ENCODE measurements at regions not wholly inside any gene's neighbourhood (a gene's known extent, or its start where the extent isn't known, plus 50 kb on each side); places are given as distances from the start of the nearest gene placed in this dataset.

DNA sequence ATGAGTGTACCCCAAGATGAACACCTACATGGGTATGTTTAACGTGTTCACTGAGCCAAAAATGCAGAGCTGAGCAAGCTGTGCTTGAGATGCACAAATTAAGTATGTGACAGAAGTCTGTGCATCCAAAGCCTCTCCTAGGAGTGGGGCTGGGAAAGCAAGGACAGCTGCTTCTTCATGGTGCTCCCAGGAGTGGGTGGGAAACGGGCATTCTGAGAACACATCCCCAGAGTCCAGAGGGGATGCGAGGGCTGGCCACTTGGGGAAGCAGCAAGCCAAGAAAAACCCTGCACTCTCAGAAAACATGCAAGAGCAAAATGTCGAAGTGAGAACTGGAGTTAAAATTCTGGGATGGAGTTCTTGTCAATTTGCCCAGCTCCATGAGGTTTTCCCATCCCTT, 414.3 kb downstream of the BCAT1 start:
- no peaks in the 10 kb centered on the region for H3K4me1 ChIP-seq
- no peak overlapping the region for H3K4me3 ChIP-seq
- H3K27ac ChIP-seq = no peak overlapping the region
- no peaks in the 10 kb centered on the region for H3K27me3 ChIP-seq
- DNase-seq = no peak
- intact Hi-C loops (cut with DNase I) = no loop called here
- H3K36me3 ChIP-seq = no peaks in the 10 kb centered on the region
- FAIRE-seq = no peak
- no peaks in the 10 kb centered on the region for H3K9me3 ChIP-seq
- 47 to 59% methylated on average over 4 of the region's 4 CpGs for WGBS, 2 donors
- TF ChIP-seq, protein P1, sequence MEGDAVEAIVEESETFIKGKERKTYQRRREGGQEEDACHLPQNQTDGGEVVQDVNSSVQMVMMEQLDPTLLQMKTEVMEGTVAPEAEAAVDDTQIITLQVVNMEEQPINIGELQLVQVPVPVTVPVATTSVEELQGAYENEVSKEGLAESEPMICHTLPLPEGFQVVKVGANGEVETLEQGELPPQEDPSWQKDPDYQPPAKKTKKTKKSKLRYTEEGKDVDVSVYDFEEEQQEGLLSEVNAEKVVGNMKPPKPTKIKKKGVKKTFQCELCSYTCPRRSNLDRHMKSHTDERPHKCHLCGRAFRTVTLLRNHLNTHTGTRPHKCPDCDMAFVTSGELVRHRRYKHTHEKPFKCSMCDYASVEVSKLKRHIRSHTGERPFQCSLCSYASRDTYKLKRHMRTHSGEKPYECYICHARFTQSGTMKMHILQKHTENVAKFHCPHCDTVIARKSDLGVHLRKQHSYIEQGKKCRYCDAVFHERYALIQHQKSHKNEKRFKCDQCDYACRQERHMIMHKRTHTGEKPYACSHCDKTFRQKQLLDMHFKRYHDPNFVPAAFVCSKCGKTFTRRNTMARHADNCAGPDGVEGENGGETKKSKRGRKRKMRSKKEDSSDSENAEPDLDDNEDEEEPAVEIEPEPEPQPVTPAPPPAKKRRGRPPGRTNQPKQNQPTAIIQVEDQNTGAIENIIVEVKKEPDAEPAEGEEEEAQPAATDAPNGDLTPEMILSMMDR (IDR thresholded peaks at IDR 0.05) = no peak
- ATAC-seq = no peak

DNA sequence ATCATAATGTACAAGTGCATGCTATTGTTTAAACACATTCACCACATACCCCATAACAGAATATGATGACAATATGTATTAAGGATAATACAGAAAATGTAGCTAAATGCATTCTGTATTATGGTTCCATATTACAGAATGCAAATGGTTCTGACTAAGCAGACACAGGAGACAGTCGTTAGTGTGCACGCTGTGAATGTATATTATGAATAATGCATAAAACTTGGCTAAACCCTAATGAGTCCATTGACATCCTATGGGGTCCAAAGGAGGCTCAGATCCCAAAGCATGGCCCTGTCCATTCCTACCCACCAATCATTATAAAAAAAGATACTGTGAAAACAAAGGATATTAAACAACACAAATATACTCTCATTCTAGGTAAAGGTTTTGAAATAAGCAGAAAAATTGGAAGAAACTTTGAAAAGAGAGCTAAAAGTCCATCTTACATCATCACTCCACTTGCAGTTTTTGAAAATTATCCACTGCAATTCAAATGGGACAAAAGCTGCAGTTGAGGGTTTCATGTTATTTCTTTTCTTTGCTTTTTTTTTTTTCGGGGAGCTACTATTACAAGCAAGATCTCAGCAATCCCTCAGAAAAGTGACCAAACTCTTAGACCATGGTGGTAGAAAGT, 415.1 kb downstream of the BCAT1 start:
- ATAC-seq = no peak
- 77 to 93% methylated on average over 3 of the region's 3 CpGs for WGBS, 2 donors
- no peaks in the 10 kb centered on the region for H3K27me3 ChIP-seq
- no peak for DNase-seq
- H3K4me1 ChIP-seq = no peaks in the 10 kb centered on the region
- no peak for FAIRE-seq
- H3K36me3 ChIP-seq = no peaks in the 10 kb centered on the region
- intact Hi-C loops (cut with DNase I) = no loop called here
- no peak overlapping the region for H3K27ac ChIP-seq
- no peak overlapping the region for H3K4me3 ChIP-seq
- TF ChIP-seq, protein P1 (IDR thresholded peaks at IDR 0.05) = no peak
- no peaks in the 10 kb centered on the region for H3K9me3 ChIP-seq

DNA sequence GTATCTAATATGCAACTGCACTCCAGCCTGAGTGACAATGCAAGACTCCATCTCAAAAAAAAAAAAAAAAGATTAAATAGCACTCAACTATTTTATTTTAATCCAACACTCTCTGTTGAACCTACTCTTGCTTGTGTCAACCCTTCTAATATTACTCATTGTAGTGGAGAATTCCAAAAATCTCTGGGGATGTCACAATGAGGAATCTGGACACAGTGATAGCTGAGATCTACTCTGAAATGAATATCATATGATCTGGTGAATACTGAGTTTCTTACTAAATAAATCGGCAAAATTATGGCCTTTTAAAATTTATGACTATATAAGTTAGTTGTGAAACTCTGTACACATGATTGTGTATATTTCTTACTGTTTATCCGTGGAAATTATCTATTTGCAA, 418.2 kb downstream of the BCAT1 start:
- intact Hi-C loops (cut with DNase I) = no loop called here
- TF ChIP-seq, protein P1 (IDR thresholded peaks at IDR 0.05) = no peak
- Histone ChIP-seq H3K9me3 (no peaks in the 10 kb centered on the region), H3K27me3 (no peaks in the 10 kb centered on the region), H3K4me1 (no peaks in the 10 kb centered on the region), H3K36me3 (no peaks in the 10 kb centered on the region), H3K4me3 (no peak overlapping the region), H3K27ac (no peak overlapping the region)
- DNase-seq (no peak), ATAC-seq (no peak), FAIRE-seq (no peak)
- 44 to 64% methylated on average over 2 of the region's 2 CpGs for WGBS, 2 donors

DNA sequence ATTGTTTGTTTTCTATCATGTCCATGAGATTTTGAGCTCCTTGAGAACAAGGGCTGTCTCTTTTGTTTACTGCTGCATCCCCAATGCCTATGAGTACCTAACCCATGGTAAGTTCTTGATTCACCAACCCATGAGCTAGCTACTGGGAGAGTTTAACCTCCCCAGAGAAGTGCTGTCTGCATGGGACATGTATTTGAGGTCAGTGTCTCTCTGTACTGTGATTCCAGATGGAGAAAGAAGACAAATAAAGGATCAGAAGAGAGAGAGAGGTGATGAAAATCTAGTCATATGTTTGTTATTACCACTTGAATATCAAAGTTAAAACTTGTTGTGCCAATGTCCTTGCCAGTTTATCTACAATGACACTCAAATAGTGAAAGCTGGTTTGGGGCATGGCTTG, 421.8 kb downstream of the BCAT1 start:
- H3K9me3 ChIP-seq = no peaks in the 10 kb centered on the region
- no peaks in the 10 kb centered on the region for H3K4me1 ChIP-seq
- ATAC-seq = no peak
- H3K36me3 ChIP-seq = no peaks in the 10 kb centered on the region
- H3K27ac ChIP-seq = no peak overlapping the region
- no peaks in the 10 kb centered on the region for H3K27me3 ChIP-seq
- no peak for FAIRE-seq
- DNase-seq = no peak
- no peak overlapping the region for H3K4me3 ChIP-seq
- TF ChIP-seq, protein P1 (IDR thresholded peaks at IDR 0.05) = no peak
- intact Hi-C loops (cut with DNase I) = no loop called here

DNA sequence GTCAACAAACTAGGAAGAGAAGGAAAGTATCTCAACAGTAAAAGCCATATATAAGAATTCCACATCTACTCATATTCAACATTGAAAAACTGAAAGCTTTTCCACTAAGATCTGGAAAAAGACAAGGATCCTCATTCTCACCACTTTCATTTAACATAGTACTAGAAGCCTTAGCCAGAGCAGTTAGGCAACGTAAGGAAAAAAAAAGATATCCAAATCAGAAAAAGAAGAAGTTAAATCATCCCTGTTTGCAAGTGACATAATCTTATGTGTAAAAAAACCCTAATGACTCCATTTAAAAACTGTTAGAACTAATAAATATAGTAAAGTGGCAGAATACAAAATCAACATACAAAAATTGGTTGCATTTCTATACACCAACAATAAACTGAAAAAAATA, 426.2 kb downstream of the BCAT1 start:
- Histone ChIP-seq H3K9me3 (no peaks in the 10 kb centered on the region), H3K27me3 (no peaks in the 10 kb centered on the region), H3K4me1 (no peaks in the 10 kb centered on the region), H3K27ac (no peak overlapping the region), H3K4me3 (no peak overlapping the region), H3K36me3 (no peaks in the 10 kb centered on the region)
- ATAC-seq = no peak
- WGBS, 2 donors = 66 to 82% methylated on average over 1 of the region's 1 CpG
- DNase-seq = no peak
- TF ChIP-seq, protein P1 (IDR thresholded peaks at IDR 0.05) = no peak
- intact Hi-C loops (cut with DNase I) = no loop called here
- FAIRE-seq = no peak

Data from pancreas (tissue), 10 donors.